SK-N-MC (cell line): ENCODE measurements at regions not wholly inside any gene's neighbourhood (a gene's known extent, or its start where the extent isn't known, plus 50 kb on each side); places are given as distances from the start of the nearest gene placed in this dataset.

Source experiments
- EZH2 ChIP-seq: fragments of 200-600 bp; sonication (generic); IDR thresholded peaks from one replicate; pipeline ENCODE4 v1.6.1; 2017; ENCODE audit warnings: antibody characterized with exemption
- FOXP2 ChIP-seq: optimal IDR thresholded peaks from 2 replicates; pipeline ENCODE3; 2011; ENCODE audit warnings: mild to moderate bottlenecking, moderate library complexity; ENCODE audit not compliant: insufficient read depth; ENCODE audit errors: extremely low read length, control extremely low read depth
- POLR2AphosphoS5 ChIP-seq: IDR thresholded peaks from 2 replicates; pipeline ENCODE4 v1.6.1; 2012; ENCODE audit warnings: mild to moderate bottlenecking, low read depth, low read length, borderline replicate concordance

DNA sequence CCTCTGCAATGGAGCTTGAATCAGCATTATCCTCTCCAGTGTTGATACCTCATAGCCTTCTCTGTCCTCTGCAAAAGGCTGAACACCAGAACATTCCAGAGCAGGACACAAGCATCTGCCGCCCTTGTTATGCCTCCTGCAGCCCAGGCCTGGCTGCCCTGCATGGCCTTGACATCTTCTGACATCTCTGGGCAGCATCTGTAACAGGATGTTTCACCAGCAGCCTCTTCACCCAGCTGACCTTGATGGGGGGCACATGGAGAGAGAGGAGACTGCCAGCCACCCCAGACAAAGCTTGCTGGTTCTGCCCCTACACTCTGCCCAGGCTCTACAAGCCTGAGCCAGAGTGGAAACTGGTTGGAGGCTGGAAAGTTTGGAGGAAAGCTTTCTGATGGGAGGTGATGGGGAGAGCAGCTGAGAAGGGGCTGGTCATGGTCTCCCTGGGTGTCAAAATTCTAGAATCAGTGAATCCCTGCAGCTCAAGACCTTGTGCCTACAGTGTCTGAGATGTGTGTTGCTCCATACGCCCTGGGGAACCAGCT lies 145.1 kb downstream of the MRPL14 start:
- no peak for TF ChIP-seq POLR2AphosphoS5
- no peak for TF ChIP-seq EZH2
- no peak for TF ChIP-seq FOXP2
